Amniotic stem cell (primary cell): ENCODE measurements at regions not wholly inside any gene's neighbourhood (a gene's known extent, or its start where the extent isn't known, plus 50 kb on each side); places are given as distances from the start of the nearest gene placed in this dataset.
"Not testable (repeated sequence)": the region's sequence is repeated elsewhere in the genome, so short reads cannot be mapped to it uniquely, and the experiment has no call there.

Source experiments
- DNase-seq: peaks from one replicate; lab custom pipeline; 2025; lab: John Stamatoyannopoulos, UW

GRCh38 chr3:130151555-130151954 lies 69.9 kb downstream of the ALG1L2 start:
- DNase-seq, result not testable (repeated sequence)

DNA sequence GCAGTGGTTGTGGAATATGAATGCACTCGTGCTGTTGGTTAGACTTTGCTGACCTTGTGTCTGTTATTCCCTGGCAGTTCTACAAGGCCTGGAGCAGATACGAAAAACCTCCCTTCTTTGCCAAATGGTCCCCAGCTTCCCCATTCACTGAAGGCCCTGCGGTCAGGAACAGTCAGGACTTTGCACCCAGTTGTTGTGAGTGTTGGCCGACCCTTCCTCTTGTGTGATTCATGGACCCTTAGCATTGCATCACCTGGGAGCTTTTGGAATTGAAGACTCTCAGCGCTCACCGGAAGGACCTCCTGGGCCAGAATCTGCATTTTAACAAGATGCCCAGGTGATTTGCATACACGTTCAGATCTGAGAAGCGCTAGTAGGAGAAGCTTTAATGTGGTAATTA lies 71.6 kb downstream of the ALG1L2 start:
- DNase-seq, result not testable (repeated sequence)

DNA sequence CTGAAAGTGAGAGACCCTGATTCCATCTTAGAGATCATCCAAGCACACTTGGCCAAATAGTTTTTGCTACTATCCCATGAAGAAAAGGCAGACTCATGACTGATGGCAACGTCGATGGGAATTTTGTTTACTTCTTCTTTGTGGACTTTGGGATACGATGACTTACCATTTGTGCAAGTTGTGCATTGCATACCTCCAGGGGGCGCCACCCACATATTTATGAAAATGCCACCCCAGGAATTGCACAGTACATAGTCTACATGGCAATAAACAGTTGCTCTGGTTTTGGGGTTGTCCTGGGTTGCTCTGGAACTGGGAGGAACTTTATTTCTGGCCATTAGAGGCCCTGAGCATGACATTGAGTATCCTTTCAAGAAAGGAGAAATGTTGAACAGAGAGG lies 73.8 kb downstream of the ALG1L2 start:
- DNase-seq, result not testable (repeated sequence)

- not testable (repeated sequence) for DNase-seq
Measured at GRCh38 chr3:130166856-130167255, 85.2 kb downstream of the ALG1L2 start.

DNA sequence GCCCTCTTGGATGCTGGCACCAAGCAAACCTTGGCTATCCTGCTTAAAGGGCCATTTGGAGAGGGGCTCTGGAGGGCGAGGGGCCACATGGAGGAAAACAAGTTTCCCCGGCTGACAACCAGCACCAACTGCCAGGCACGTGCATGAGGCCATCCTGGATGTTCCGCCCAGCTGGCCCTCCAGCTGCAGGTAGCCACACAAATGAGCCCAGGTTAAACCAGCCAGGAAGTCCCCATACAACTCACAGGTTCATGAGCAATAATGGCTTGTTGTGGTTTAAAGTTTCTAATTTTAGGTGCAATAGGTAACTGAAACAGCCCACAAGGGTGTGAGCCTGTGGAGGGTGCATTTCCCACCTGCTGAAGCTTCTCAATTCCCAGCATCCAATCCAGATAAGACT lies 93.6 kb downstream of the ALG1L2 start:
- not testable (repeated sequence) for DNase-seq

DNA sequence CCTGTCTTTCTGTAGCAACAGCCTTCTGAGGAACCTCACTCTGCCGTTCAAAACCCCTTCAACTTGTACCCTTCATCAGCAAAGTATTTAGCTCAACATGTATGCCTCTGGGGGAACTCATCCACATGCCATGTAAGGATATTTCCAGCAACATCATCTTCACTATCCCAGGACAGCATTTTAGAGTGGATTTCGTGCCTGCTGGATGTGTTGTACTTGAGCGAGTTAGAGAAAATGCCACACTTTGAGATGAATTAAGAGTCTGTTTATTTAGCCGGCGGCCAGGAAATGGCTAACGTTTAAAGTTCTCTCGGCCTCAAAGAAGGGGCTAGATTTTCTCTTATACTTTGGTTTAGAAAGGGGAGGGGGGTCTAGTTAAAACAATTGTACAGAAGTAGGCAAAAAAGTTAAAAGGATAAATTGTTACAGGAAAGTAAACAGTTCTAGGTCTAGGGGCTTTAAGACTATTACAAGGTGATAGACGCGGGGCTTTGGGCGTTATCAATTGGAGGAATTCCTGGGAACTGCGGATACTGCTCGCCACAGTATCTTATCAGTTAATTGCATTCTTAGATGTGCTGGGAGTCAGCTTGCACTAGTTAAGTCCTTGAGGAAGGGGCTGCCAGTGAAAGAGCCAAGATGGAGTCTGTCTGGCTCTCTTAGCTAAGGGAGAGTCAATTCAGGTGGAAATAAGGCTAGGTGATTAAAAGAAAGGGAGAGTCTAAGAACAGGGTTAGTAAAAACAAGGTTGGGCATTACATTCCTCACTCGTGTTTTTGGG lies 95.0 kb downstream of the ALG1L2 start:
- not testable (repeated sequence) for DNase-seq

- DNase-seq, result not testable (repeated sequence)
Measured at GRCh38 chr3:130178835-130179234, 97.2 kb downstream of the ALG1L2 start.

DNA sequence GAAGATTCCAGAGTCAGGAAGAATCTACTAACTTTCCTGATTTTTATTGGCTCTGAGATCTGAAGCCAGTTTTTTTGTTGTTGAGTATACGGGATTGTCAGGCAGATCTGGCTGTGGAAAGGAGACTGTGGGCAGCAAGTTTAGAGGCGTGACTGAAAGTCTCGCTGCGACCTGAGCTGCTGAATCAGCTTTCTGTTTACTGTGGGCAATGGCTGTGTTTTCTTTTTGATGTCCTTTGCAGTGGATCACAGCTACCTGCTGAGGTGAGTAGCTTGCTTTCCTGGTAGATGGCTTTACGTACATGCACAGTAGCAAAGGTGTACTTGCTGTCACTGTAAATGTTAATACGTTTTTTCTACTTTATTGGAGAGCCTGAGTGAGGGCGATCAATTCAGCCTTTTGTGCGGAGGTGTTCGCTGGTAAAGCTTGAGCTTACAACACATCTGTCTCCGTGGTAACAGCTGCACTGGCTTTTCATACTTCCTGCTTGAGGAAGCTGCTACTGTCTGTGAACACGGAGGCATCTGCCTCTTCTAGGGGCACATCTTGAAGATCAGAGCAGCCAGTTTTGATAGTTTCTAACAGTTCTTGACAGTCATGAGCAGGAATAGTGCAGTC lies 97.8 kb downstream of the ALG1L2 start:
- DNase-seq, result not testable (repeated sequence)

GRCh38 chr3:130182475-130182874 lies 100.8 kb downstream of the ALG1L2 start:
- not testable (repeated sequence) for DNase-seq

GRCh38 chr3:130183689-130184088 lies 102.1 kb downstream of the ALG1L2 start:
- DNase-seq, result not testable (repeated sequence)

GRCh38 chr3:130184152-130185024 lies 102.8 kb downstream of the ALG1L2 start:
- not testable (repeated sequence) for DNase-seq

- not testable (repeated sequence) for DNase-seq
Measured at GRCh38 chr3:130201272-130201671, 119.6 kb downstream of the ALG1L2 start.

DNA sequence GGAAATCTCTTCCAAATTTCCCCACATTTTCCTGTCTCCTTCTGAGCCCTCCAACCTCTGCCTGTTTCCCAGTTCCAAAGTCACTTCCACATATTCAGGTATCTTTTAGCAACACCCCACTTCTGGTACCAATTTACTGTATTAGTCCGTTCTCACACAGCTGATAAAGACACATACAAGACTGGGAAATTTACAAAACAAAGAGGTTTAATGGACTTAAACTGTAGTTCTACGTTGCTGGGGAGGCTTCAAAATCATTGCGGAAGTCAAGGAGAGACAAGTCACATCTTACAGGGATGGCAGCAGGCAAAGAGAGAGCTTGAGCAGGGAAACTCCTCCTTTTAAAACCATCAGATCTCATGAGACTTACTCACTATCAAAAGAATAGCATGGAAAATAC lies 122.0 kb downstream of the ALG1L2 start:
- not testable (repeated sequence) for DNase-seq

- no peak for DNase-seq
Measured at GRCh38 chr3:130227540-130227939, 117.9 kb upstream of the COL6A5 start.

GRCh38 chr3:130242850-130243569 lies 102.5 kb upstream of the COL6A5 start:
- DNase-seq, result no peak

DNA sequence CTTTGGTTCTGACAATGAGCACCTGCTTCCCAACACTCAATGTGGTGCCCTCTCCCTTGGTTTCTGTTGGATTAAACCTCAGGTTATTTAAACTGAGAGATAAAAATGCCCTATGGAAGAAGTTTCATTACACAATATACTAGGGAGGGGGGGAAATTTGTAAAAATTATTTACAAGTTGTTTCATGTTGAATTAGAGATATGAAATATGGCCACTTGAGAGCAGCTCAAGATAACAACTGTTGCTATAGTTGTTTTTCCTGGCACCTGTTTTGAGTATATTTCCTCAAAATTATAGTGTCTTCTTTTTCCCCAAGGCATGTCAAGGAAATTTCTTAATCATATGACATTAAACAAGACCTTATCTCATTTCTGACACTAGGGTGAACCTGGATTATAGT lies 101.7 kb upstream of the COL6A5 start:
- no peak for DNase-seq

DNA sequence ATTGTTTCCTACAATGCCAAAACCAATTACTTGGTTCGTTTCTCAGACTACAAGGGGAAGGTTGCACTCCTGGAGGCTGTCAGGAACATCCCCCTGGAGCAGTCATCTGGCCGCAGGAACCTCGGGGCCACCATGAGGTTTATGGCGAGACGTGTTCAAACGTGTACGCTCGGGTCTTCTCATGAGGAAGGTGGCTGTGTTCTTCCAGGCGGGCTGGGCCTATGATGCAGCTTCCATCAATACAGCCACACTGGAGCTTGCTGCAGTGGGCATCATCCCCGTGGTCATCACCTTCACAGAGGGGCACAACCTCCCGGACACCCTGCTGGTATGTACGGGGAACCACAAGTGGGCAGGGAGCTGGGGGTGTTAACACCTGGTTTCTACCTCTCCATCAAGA lies 94.5 kb upstream of the COL6A5 start:
- no peak for DNase-seq

- no peak for DNase-seq
Measured at GRCh38 chr3:130255442-130255841, 90.0 kb upstream of the COL6A5 start.

GRCh38 chr3:130256821-130257340 lies 88.6 kb upstream of the COL6A5 start:
- DNase-seq, result no peak

GRCh38 chr3:130258532-130258952 lies 86.9 kb upstream of the COL6A5 start:
- no peak for DNase-seq

DNA sequence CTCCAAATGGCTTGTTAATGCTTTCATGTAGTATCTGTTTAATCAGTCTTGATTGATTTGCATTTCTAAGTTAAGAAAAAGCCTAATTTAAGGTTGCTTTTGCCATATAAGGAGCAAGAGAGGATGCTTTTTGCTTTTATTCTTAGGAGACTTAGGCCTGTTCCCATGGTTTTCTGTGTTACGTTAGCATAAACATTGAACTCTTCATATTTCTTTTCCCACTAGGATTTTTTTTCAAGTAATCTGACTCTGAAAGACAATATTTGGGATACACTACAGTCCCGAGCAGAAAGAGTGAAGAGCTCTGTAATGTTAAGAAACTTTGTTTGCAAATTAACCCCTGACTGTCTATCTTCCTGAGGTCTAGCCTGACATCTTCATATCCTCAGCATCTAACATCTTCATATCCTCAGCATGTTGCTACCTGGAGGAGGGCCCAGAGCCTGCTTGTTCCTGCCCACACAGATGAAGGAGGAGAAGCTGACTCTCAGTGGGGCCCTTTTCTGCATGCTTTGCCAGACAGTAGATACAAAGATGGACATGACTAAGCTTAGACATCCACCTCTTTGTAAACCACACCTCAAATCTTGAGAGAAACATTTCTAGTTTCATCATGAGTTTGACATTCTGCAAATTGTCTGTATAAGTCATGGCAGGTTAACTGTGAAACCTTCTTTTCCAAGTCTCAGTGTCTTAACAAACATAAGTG lies 86.2 kb upstream of the COL6A5 start:
- DNase-seq, result no peak
